ENCODE measurements at regions not wholly inside any gene's neighbourhood (a gene's known extent, or its start where the extent isn't known, plus 50 kb on each side); places are given as distances from the start of the nearest gene placed in this dataset.

DNA sequence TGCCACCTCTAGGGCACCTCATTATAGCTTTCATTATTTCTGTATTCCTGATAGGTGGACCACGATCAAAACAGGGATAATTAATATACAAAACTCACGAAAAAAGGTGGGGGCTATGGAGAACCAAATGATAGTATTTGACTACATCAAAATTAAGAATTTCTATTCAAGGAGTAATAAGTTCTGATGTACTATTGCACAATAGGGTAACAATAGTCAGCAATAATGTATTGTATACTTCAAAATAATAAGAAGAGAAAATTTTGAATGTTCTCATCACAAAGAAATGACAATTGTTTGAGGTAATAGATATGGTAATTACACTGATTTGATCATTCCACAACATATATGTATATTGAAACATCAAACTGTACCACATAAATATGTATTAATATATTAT, 327.3 kb upstream of the TRAM1L1 start:
- TF ChIP-seq, protein P1, sequence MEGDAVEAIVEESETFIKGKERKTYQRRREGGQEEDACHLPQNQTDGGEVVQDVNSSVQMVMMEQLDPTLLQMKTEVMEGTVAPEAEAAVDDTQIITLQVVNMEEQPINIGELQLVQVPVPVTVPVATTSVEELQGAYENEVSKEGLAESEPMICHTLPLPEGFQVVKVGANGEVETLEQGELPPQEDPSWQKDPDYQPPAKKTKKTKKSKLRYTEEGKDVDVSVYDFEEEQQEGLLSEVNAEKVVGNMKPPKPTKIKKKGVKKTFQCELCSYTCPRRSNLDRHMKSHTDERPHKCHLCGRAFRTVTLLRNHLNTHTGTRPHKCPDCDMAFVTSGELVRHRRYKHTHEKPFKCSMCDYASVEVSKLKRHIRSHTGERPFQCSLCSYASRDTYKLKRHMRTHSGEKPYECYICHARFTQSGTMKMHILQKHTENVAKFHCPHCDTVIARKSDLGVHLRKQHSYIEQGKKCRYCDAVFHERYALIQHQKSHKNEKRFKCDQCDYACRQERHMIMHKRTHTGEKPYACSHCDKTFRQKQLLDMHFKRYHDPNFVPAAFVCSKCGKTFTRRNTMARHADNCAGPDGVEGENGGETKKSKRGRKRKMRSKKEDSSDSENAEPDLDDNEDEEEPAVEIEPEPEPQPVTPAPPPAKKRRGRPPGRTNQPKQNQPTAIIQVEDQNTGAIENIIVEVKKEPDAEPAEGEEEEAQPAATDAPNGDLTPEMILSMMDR (IDR thresholded peaks at IDR 0.05) = no peak
- TF ChIP-seq POLR2AphosphoS5 (IDR thresholded peaks at IDR 0.05; ENCODE audit: low read depth, low read length) (no peak), SIN3A (IDR thresholded peaks at IDR 0.05; ENCODE audit: borderline replicate concordance, insufficient read depth, low read depth, low read length) (no peak)
- TF ChIP-seq, protein P2, sequence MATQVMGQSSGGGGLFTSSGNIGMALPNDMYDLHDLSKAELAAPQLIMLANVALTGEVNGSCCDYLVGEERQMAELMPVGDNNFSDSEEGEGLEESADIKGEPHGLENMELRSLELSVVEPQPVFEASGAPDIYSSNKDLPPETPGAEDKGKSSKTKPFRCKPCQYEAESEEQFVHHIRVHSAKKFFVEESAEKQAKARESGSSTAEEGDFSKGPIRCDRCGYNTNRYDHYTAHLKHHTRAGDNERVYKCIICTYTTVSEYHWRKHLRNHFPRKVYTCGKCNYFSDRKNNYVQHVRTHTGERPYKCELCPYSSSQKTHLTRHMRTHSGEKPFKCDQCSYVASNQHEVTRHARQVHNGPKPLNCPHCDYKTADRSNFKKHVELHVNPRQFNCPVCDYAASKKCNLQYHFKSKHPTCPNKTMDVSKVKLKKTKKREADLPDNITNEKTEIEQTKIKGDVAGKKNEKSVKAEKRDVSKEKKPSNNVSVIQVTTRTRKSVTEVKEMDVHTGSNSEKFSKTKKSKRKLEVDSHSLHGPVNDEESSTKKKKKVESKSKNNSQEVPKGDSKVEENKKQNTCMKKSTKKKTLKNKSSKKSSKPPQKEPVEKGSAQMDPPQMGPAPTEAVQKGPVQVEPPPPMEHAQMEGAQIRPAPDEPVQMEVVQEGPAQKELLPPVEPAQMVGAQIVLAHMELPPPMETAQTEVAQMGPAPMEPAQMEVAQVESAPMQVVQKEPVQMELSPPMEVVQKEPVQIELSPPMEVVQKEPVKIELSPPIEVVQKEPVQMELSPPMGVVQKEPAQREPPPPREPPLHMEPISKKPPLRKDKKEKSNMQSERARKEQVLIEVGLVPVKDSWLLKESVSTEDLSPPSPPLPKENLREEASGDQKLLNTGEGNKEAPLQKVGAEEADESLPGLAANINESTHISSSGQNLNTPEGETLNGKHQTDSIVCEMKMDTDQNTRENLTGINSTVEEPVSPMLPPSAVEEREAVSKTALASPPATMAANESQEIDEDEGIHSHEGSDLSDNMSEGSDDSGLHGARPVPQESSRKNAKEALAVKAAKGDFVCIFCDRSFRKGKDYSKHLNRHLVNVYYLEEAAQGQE (IDR thresholded peaks at IDR 0.05; ENCODE audit: insufficient read depth in 1 of 2, low read depth in 2 of 2, low read length in 1 of 2) = no peak
